Esophagus (tissue), 2 donors: ENCODE measurements at regions not wholly inside any gene's neighbourhood (a gene's known extent, or its start where the extent isn't known, plus 50 kb on each side); places are given as distances from the start of the nearest gene placed in this dataset.

Source experiments
- H3K27ac ChIP-seq, 2 donors: one replicate each; pipeline ENCODE4 v1.5.1; 2013; ENCODE audit warnings: low read depth in 2 of 2, mild to moderate bottlenecking in 2 of 2, inconsistent platforms in 1 of 2, low read length in 1 of 2, moderate library complexity in 1 of 2
- H3K27me3 ChIP-seq, 2 donors: one replicate each; pipeline ENCODE4 v1.6.1; 2013; ENCODE audit warnings: low read length in 2 of 2, control low read depth in 1 of 2, mild to moderate bottlenecking in 1 of 2; ENCODE audit not compliant: insufficient read depth in 2 of 2, control insufficient read depth in 1 of 2
- H3K36me3 ChIP-seq, 2 donors: one replicate each; pipeline ENCODE4 v1.6.1; 2013; ENCODE audit warnings: low read length in 1 of 2; ENCODE audit not compliant: control insufficient read depth in 2 of 2, insufficient read depth in 2 of 2
- H3K4me1 ChIP-seq, 2 donors: one replicate each; pipeline ENCODE4 v1.6.1; 2013; ENCODE audit warnings: low read length in 1 of 2; ENCODE audit not compliant: control insufficient read depth in 2 of 2, insufficient read depth in 2 of 2
- H3K4me3 ChIP-seq, 2 donors: one replicate each; pipeline ENCODE4 v1.5.1; 2013; ENCODE audit warnings: low read length in 2 of 2, mild to moderate bottlenecking in 2 of 2, low read depth in 1 of 2, moderate library complexity in 1 of 2
- H3K9me3 ChIP-seq, 2 donors: one replicate each; pipeline ENCODE4 v1.6.1; 2013; ENCODE audit warnings: mild to moderate bottlenecking in 2 of 2, low read depth in 1 of 2, low read length in 1 of 2, moderate library complexity in 1 of 2; ENCODE audit not compliant: control insufficient read depth in 2 of 2, insufficient read depth in 1 of 2
- WGBS, 2 donors: extraction: QIAGEN DNeasy Blood & Tissue Kit; methylation state at CpG; one replicate each; pipeline ENCODE4 v1.1.7; 2013; 5-methylcytosine and 5-hydroxymethylcytosine counted together
- donor health status: healthy with polysubstance abuse.
- donor health status: Bipolar disorder and iron deficiency.

DNA sequence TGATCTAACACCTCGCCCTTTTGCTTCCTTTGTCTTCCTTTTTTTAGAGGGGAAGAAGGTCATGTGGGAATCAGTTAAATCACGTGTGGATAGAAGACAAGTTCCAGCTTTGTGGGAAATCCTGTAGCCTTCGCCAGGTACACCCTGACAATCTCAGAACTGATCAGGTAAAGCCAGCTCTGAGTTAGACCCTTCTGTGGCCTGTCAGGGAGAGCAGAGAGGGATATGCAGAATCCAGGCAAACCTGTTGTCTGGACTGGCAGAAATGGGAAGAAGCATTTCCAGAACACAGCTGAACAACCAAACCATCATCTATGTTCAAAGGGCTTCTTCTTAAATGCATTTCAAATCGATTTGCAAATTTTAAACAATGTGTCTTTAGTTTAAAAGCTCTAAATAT is 247.4 kb upstream of the FN1 start:
- Histone ChIP-seq H3K27me3 (no peaks in the 10 kb centered on the region), H3K4me1 (no peaks in the 10 kb centered on the region), H3K27ac (no peak overlapping the region), H3K4me3 (no peak overlapping the region), H3K9me3 (no peaks in the 10 kb centered on the region), H3K36me3 (no peaks in the 10 kb centered on the region)
- 67 to 80% methylated on average over 4 of the region's 4 CpGs for WGBS, 2 donors

DNA sequence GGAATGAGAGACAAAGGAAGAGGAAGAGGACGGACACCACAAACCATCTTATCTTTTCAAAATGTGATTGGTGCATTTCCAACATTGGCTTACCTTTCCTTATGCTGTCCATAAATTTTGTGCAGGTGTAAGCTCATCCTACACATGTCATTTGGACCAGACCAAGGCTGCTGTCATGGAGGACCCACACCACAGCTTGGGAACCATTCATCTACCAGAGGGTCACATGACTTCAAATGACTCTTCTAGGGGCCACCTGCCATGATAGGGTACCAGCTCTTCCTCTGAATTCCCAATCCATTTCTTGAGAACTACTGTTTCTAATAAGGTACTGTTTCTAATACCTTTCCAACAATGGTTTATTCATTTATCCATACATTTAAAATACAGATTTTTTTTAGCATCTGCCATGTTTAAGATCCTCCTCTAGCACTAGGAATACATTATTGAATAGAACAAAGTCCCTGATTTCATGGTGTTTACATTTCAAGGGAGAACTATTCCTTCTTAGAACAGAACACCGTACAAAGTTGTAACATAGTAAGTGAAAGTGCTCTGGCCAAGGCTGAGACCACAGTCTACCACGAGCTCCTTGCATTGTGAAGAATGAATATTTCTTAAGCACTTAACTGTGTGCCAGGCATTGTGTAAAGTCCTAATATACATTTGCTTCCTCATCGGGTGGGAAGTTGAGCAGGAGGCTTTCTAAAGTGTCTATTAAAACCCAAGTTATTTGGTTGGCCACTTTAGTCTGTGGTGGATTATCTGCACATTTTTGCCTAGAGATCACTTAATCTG is 246.1 kb upstream of the FN1 start:
- H3K27me3 ChIP-seq: no peaks in the 10 kb centered on the region
- H3K27ac ChIP-seq: no peak overlapping the region
- no peaks in the 10 kb centered on the region for H3K36me3 ChIP-seq
- no peaks in the 10 kb centered on the region for H3K4me1 ChIP-seq
- H3K4me3 ChIP-seq: no peak overlapping the region
- no peaks in the 10 kb centered on the region for H3K9me3 ChIP-seq
- 73 to 85% methylated on average over 4 of the region's 4 CpGs for WGBS, 2 donors

DNA sequence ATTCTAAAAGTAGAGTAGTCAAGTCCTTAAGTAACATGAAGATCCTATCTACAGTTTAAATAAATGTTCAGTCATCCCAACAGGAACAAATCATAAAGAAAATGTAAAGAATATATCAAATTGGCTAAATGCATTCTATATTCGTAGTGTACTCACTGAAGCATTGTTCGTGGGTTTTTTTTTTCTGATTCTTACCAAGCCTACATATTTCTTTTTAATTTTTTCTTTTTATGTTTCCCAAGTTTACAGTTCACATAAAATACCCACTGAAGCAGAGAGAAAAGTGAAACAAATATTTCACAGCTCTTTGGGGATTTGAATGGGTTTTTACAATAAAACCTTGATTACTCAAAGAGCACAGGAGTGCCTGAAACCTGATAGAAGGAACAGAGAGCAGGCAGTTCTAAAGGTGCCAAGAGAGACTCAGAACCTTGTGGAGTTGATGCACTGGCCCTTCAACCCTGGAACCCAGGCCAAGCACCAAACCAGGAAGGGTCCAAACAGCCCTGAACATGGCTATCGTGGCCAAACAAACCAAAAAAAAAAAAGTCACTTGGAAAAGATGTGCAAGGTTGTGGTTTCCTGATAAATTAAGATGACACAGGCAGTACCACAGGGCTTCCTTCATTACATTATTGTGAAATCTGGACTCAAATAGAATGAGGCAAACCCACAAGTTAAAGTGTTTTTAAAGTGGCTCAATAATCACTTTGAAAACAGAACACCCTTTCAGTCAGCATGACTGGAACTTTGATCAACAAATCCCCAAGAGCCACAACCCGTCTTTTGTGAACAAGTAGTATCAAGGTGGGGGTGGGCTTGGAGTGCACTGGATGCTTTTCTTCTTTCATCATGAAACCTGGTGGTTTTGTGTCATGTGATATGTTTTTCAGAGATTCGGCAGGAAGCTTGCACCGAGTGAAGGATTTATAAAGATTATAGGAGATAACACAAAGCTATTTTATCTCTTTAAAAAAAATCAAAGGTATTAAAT is 245.0 kb upstream of the FN1 start:
- H3K4me3 ChIP-seq: no peak overlapping the region
- WGBS, 2 donors: 54 to 58% methylated on average over 6 of the region's 6 CpGs
- no peaks in the 10 kb centered on the region for H3K4me1 ChIP-seq
- H3K27ac ChIP-seq: no peak overlapping the region
- H3K36me3 ChIP-seq: no peaks in the 10 kb centered on the region
- no peaks in the 10 kb centered on the region for H3K9me3 ChIP-seq
- H3K27me3 ChIP-seq: no peaks in the 10 kb centered on the region

DNA sequence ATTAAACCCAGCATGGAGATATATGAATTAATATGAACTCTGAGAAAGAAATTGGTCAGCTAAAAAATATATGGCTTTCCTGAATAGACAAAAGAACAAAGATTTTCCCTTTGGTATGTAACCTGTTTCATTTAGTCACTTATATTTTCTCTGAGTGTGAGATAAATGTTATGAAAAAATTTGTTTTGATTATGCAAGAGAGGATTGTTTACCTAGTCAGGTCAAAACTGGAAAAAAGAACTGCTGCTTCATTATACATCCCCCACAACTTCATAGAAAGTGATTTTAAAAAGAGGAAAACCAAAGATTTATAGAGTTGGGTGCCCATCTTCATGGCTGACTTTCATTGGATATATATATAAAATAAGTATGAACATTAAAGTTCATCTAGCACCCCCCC is 242.2 kb upstream of the FN1 start:
- Histone ChIP-seq H3K27ac (no peak overlapping the region), H3K9me3 (no peaks in the 10 kb centered on the region), H3K27me3 (no peaks in the 10 kb centered on the region), H3K36me3 (no peaks in the 10 kb centered on the region), H3K4me3 (no peak overlapping the region), H3K4me1 (no peaks in the 10 kb centered on the region)

DNA sequence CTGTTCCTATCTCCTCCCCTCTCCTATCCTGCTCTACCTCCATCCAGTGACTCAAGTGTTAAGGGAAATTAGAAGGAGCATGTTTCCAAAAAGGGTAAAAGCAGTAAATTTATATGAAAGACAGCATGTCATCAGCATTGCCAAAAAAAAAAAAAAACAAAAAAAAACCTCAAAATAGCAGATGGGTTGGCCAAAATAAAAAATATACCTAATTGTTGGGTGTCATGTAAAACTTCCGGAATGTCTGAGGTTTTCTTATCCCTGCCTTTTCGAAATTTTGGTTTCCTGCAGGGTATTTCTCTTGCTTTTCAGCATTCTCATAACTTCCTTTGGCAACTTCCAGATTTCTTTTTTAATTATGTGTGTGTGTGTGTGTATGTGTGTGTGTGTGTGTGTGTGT is 241.6 kb upstream of the FN1 start:
- WGBS, 2 donors: 68 to 74% methylated on average over 2 of the region's 2 CpGs
- Histone ChIP-seq H3K4me1 (no peaks in the 10 kb centered on the region), H3K36me3 (no peaks in the 10 kb centered on the region), H3K4me3 (no peak overlapping the region), H3K27ac (no peak overlapping the region), H3K27me3 (no peaks in the 10 kb centered on the region), H3K9me3 (no peaks in the 10 kb centered on the region)

DNA sequence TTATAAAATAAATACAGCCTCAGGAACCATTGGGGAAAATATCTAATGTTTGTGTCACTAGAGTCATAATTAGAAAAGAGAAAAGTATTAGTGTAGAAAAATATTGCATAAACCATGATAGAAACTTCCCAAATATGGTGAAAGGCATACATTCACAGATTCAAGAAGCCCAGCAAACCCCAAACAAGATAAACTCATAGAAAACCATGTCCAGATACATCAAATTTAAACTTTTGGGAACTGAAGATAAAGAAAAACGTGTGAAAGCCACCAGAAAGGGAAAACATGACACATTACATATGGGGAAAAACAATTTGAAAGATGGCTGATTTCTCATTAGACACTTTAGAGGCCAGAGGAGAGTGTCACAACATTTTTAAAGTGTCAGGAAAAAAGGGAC is 236.5 kb upstream of the FN1 start:
- no peaks in the 10 kb centered on the region for H3K9me3 ChIP-seq

DNA sequence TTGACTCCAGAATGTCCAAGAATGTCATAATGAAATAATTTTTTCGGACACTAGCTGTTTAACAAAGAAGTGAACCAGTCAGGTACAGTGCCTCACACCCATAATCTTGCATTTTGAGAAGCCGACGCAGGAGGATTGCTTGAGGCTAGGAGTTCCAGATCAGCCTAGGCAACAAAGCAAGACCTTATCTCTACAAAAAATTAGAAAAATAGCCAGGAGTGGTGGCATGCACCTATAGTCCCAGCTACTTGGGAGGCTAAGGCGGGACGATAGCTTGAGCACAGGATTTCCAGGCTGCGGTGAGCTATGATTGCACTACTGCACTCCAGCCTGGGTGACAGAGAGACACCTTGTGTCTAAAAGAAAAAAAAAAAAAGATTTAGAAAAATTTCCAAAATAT is 235.8 kb upstream of the FN1 start:
- Histone ChIP-seq H3K9me3 (no peaks in the 10 kb centered on the region), H3K27me3 (no peaks in the 10 kb centered on the region), H3K4me1 (no peaks in the 10 kb centered on the region), H3K4me3 (no peak overlapping the region), H3K36me3 (no peaks in the 10 kb centered on the region), H3K27ac (no peak overlapping the region)
- 78 to 88% methylated on average over 6 of the region's 6 CpGs for WGBS, 2 donors

More for the DNA sequence above, 236.5 kb upstream of the FN1 start:
- Histone ChIP-seq H3K36me3 (no peaks in the 10 kb centered on the region), H3K4me3 (no peak overlapping the region), H3K4me1 (no peaks in the 10 kb centered on the region), H3K27me3 (no peaks in the 10 kb centered on the region), H3K27ac (no peak overlapping the region)
- WGBS, 2 donors: 41 to 47% methylated on average over 1 of the region's 1 CpG

DNA sequence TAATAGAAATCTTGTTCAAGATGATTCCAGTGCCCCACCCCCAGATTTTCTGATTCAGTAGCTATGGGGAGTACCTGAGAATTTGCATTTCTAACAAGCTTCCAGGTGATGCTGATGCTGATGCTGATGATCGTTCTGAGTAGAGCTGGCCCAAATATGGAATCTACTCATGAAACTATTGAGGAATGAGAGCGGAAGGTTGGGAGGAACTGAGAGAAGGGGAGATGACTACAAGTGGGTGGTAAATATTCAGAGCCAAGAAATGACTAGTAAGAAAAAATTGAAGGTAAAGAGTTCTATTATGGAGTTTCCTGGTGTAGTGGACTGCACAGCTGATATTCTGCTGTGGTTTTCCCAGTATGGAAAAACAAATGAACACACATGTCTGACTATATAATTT is 235.4 kb upstream of the FN1 start:
- Histone ChIP-seq H3K27me3 (no peaks in the 10 kb centered on the region), H3K9me3 (no peaks in the 10 kb centered on the region), H3K4me3 (no peak overlapping the region), H3K36me3 (no peaks in the 10 kb centered on the region), H3K4me1 (no peaks in the 10 kb centered on the region), H3K27ac (no peak overlapping the region)
- 87 to 89% methylated on average over 2 of the region's 2 CpGs for WGBS, 2 donors

DNA sequence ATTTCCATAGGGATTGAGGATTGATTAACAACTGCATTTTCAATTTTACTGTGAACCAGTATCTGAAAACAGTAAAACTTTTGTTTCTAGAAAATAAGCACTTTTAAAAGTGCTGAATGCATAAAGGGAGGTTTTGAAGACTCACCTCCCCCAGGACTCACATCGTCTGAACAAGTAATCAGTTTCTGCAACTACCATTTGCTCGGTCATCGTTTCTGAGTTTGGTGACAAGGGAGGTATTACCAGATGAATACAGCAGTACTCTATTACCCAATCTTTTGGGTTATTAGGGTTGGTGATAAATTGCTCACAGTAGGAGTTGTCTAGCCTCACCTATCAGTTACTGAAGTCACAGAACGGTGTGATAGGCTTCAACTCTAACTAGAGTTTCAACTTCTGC is 234.5 kb upstream of the FN1 start:
- H3K27me3 ChIP-seq: no peaks in the 10 kb centered on the region
- H3K9me3 ChIP-seq: no peaks in the 10 kb centered on the region
- H3K36me3 ChIP-seq: no peaks in the 10 kb centered on the region
- H3K4me1 ChIP-seq: no peaks in the 10 kb centered on the region
- no peak overlapping the region for H3K4me3 ChIP-seq
- no peak overlapping the region for H3K27ac ChIP-seq
- whole genome bisulfite sequencing, 2 donors: 48 to 58% methylated on average over 4 of the region's 4 CpGs
